ENCODE measurements at regions not wholly inside any gene's neighbourhood (a gene's known extent, or its start where the extent isn't known, plus 50 kb on each side); places are given as distances from the start of the nearest gene placed in this dataset.

DNA sequence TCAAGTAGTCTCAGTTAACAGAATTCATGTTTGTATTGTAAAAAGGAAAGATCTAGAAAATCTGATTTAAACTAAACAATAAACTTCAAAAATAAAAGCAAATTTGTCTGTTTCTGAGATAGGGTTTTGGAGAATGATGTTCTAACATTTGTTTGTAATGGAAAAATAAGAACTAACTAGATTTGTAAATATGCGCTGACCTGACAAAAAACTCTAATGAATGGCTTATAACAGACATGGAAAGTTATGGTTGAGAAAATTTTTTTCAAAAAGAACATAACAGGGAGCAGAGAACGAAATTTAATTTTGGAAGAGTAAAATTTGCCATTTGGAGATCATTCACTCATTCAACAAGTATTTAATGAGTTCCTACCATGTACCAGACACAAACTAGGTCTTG is 179.0 kb upstream of the TARS1 start:
- Histone ChIP-seq H3K4me2 (ENCODE audit: low read length) (no peak overlapping the region), H3K4me3 (ENCODE audit: low read length) (no peak overlapping the region), H3K27ac (ENCODE audit: low read length) (no peak overlapping the region)

DNA sequence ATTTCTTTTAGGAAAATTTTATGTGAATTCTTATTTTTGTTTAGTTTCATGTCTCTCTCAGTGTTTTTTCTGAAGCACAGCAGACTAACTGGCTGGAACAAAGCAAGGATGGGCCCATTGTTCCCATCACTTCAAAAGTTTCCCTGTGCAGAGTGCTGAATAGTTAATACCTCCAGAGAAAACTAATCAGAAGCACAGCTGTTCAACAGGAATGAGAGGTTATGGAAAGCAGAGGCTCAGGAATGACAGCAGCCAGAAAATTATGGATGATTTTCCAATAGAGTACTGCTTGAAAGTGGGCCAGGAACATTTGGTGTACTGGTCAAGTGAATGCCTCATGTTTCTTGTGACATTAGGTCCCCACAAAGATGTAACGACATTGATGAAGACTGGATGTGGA is 173.0 kb upstream of the TARS1 start:
- no peak for TF ChIP-seq POLR2AphosphoS5 (IDR thresholded peaks at IDR 0.05)
- no peak for TF ChIP-seq EZH2 (IDR thresholded peaks at IDR 0.05; ENCODE audit: borderline replicate concordance, insufficient read depth, low read length, poor library complexity, severe bottlenecking)
- TF ChIP-seq RAD21 (conservative IDR thresholded peaks at IDR 0.05): no peak
- no peak for TF ChIP-seq EP300 (conservative IDR thresholded peaks at IDR 0.05; ENCODE audit: poor library complexity, severe bottlenecking)
- no peak for TF ChIP-seq TAF1 (IDR thresholded peaks at IDR 0.05; ENCODE audit: low read depth)
- TF ChIP-seq, protein P1, sequence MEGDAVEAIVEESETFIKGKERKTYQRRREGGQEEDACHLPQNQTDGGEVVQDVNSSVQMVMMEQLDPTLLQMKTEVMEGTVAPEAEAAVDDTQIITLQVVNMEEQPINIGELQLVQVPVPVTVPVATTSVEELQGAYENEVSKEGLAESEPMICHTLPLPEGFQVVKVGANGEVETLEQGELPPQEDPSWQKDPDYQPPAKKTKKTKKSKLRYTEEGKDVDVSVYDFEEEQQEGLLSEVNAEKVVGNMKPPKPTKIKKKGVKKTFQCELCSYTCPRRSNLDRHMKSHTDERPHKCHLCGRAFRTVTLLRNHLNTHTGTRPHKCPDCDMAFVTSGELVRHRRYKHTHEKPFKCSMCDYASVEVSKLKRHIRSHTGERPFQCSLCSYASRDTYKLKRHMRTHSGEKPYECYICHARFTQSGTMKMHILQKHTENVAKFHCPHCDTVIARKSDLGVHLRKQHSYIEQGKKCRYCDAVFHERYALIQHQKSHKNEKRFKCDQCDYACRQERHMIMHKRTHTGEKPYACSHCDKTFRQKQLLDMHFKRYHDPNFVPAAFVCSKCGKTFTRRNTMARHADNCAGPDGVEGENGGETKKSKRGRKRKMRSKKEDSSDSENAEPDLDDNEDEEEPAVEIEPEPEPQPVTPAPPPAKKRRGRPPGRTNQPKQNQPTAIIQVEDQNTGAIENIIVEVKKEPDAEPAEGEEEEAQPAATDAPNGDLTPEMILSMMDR (IDR thresholded peaks at IDR 0.05; ENCODE audit: poor library complexity, severe bottlenecking): no peak
- TF ChIP-seq, protein P2, sequence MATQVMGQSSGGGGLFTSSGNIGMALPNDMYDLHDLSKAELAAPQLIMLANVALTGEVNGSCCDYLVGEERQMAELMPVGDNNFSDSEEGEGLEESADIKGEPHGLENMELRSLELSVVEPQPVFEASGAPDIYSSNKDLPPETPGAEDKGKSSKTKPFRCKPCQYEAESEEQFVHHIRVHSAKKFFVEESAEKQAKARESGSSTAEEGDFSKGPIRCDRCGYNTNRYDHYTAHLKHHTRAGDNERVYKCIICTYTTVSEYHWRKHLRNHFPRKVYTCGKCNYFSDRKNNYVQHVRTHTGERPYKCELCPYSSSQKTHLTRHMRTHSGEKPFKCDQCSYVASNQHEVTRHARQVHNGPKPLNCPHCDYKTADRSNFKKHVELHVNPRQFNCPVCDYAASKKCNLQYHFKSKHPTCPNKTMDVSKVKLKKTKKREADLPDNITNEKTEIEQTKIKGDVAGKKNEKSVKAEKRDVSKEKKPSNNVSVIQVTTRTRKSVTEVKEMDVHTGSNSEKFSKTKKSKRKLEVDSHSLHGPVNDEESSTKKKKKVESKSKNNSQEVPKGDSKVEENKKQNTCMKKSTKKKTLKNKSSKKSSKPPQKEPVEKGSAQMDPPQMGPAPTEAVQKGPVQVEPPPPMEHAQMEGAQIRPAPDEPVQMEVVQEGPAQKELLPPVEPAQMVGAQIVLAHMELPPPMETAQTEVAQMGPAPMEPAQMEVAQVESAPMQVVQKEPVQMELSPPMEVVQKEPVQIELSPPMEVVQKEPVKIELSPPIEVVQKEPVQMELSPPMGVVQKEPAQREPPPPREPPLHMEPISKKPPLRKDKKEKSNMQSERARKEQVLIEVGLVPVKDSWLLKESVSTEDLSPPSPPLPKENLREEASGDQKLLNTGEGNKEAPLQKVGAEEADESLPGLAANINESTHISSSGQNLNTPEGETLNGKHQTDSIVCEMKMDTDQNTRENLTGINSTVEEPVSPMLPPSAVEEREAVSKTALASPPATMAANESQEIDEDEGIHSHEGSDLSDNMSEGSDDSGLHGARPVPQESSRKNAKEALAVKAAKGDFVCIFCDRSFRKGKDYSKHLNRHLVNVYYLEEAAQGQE (IDR thresholded peaks at IDR 0.05; ENCODE audit: borderline replicate concordance): no peak
- no peak for TF ChIP-seq SMC3 (conservative IDR thresholded peaks at IDR 0.05; ENCODE audit: poor library complexity)
- Histone ChIP-seq H3K27ac (ENCODE audit: low read length) (no peak overlapping the region), H3K4me2 (ENCODE audit: low read length) (no peak overlapping the region), H3K9ac (ENCODE audit: low read length) (no peak overlapping the region), H2AFZ (ENCODE audit: low read depth, low read length) (no peak overlapping the region), H3K27me3 (ENCODE audit: insufficient read depth, low read depth, low read length) (no peaks in the 10 kb centered on the region), H4K20me1 (ENCODE audit: insufficient read depth) (no peaks in the 10 kb centered on the region), H3F3A (ENCODE audit: insufficient read depth, low read length, poor library complexity, severe bottlenecking) (no peaks in the 10 kb centered on the region), H3K9me2 (ENCODE audit: insufficient read depth, low read length) (no peaks in the 10 kb centered on the region), H3K9me3 (ENCODE audit: low read length) (no peaks in the 10 kb centered on the region), H3K36me3 (ENCODE audit: insufficient read depth, low read length) (no peaks in the 10 kb centered on the region), H3K79me2 (replicated peaks; ENCODE audit: insufficient read depth, low read length) (no peaks in the 10 kb centered on the region), H3K4me3 (ENCODE audit: low read length) (no peak overlapping the region)

More for the DNA sequence above, 179.0 kb upstream of the TARS1 start:
- no peak for TF ChIP-seq MXI1 (conservative IDR thresholded peaks at IDR 0.05; ENCODE audit: poor library complexity, severe bottlenecking)
- TF ChIP-seq TAF1 (IDR thresholded peaks at IDR 0.05; ENCODE audit: low read depth): no peak
- no peak for TF ChIP-seq SMC3 (conservative IDR thresholded peaks at IDR 0.05; ENCODE audit: poor library complexity)
- TF ChIP-seq, protein P2 (IDR thresholded peaks at IDR 0.05; ENCODE audit: borderline replicate concordance): no peak
- Histone ChIP-seq H3K27me3 (ENCODE audit: insufficient read depth, low read depth, low read length) (no peaks in the 10 kb centered on the region), H3K79me2 (replicated peaks; ENCODE audit: insufficient read depth, low read length) (no peaks in the 10 kb centered on the region), H3K9me3 (ENCODE audit: low read length) (no peaks in the 10 kb centered on the region), H3K36me3 (ENCODE audit: insufficient read depth, low read length) (no peaks in the 10 kb centered on the region), H3K9me2 (ENCODE audit: insufficient read depth, low read length) (no peaks in the 10 kb centered on the region), H3K9ac (ENCODE audit: low read length) (no peak overlapping the region), H3F3A (ENCODE audit: insufficient read depth, low read length, poor library complexity, severe bottlenecking) (no peaks in the 10 kb centered on the region), H2AFZ (ENCODE audit: low read depth, low read length) (no peak overlapping the region), H4K20me1 (ENCODE audit: insufficient read depth) (no peaks in the 10 kb centered on the region)

All from neural cell (in vitro differentiated cells).